LNCaP clone FGC (cell line): ENCODE measurements at regions not wholly inside any gene's neighbourhood (a gene's known extent, or its start where the extent isn't known, plus 50 kb on each side); places are given as distances from the start of the nearest gene placed in this dataset.

Source experiments
- DNase-seq: peaks from one replicate; pipeline ENCODE4 v3.0.0-alpha.2; 2011; ENCODE audit warnings: low read depth
- H3K4me3 ChIP-seq: 2 replicates; pipeline ENCODE4 v1.5.1; 2011; ENCODE audit warnings: mild to moderate bottlenecking, low read depth, low read length, control low read depth
- TF ChIP-seq, protein P1 (sequence below): IDR thresholded peaks from 2 replicates; pipeline ENCODE4 v1.5.1; 2012; ENCODE audit warnings: mild to moderate bottlenecking; ENCODE audit not compliant: control insufficient read depth, insufficient read depth; ENCODE audit errors: extremely low read depth

GRCh38 chr4:81620442-81620841, 148.7 kb upstream of the RASGEF1B start:
- DNase-seq = no peak
- H3K4me3 ChIP-seq = no peak overlapping the region
- TF ChIP-seq, protein P1, sequence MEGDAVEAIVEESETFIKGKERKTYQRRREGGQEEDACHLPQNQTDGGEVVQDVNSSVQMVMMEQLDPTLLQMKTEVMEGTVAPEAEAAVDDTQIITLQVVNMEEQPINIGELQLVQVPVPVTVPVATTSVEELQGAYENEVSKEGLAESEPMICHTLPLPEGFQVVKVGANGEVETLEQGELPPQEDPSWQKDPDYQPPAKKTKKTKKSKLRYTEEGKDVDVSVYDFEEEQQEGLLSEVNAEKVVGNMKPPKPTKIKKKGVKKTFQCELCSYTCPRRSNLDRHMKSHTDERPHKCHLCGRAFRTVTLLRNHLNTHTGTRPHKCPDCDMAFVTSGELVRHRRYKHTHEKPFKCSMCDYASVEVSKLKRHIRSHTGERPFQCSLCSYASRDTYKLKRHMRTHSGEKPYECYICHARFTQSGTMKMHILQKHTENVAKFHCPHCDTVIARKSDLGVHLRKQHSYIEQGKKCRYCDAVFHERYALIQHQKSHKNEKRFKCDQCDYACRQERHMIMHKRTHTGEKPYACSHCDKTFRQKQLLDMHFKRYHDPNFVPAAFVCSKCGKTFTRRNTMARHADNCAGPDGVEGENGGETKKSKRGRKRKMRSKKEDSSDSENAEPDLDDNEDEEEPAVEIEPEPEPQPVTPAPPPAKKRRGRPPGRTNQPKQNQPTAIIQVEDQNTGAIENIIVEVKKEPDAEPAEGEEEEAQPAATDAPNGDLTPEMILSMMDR = no peak

DNA sequence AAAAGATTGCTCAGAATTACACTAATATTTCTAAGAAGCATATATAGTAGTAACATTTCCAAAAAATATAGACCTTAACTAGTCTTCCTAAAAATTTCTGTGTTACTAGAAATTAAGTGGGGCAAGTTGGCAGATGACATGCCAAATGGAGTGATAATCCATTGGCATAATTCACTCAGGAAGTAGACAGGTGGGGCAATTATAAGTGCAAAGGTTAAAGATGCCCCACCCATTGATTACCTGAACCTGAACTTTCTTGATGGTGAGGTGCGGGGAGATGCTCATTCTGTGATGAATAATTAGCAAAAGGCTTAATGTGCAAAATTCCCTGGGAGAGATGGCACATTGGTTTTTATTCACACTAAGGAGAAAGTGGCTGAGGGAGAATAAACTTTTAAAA, 145.8 kb upstream of the RASGEF1B start:
- no peak for DNase-seq
- TF ChIP-seq, protein P1 = no peak
- no peak overlapping the region for H3K4me3 ChIP-seq

GRCh38 chr4:81611221-81611620, 139.5 kb upstream of the RASGEF1B start:
- TF ChIP-seq, protein P1 = no peak
- DNase-seq = no peak
- H3K4me3 ChIP-seq = no peak overlapping the region

DNA sequence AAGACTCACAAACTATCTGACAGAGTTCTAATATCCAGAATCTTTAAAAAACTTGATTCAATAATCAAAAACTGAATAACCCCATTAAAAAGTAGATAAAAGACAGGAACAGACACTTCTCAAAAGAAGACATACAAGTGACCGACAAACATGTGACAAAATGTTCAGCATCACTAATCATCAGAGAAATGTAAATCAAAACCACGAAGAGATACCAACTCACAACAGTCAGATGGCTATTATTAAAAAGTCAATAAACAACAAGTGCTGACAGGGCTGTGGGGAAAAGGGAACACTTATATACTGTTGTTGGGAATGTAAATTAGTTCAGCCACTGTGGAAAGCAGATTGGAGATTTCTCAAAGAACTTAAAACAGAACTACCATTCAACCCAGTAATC, 138.1 kb upstream of the RASGEF1B start:
- no peak overlapping the region for H3K4me3 ChIP-seq
- DNase-seq = no peak
- TF ChIP-seq, protein P1 = no peak

DNA sequence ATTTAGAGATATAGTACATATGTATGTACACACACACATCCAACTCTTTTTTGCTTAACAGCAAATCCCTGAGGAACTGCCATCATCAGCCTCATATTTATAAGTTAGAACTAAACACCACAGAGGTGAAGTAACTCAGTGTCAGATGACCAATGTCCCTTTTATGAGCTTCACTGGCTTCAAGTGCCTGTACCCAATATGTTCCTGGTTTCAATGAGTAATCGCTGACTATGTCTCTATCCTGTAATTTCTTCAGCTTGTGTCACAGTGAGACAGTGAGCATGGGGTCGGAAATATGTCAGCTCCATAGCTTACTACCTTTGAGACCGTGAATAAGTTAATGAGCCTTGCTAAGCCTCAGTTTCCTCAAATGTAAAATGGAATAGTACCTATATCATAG, 136.2 kb upstream of the RASGEF1B start:
- no peak overlapping the region for H3K4me3 ChIP-seq
- TF ChIP-seq, protein P1 = no peak
- DNase-seq = no peak

GRCh38 chr4:81606801-81607501, 135.2 kb upstream of the RASGEF1B start:
- no peak for DNase-seq

More at GRCh38 chr4:81606801-81607501, 135.2 kb upstream of the RASGEF1B start:
- TF ChIP-seq, protein P1 = no peak
- H3K4me3 ChIP-seq = no peak overlapping the region
